Kidney tubule cell (primary cell): ENCODE measurements at regions not wholly inside any gene's neighbourhood (a gene's known extent, or its start where the extent isn't known, plus 50 kb on each side); places are given as distances from the start of the nearest gene placed in this dataset.
"Not testable (repeated sequence)": the region's sequence is repeated elsewhere in the genome, so short reads cannot be mapped to it uniquely, and the experiment has no call there.

Experiments used
- DNase-seq: peaks from one replicate; pipeline ENCODE4 v3.0.0-alpha.2; 2018; ENCODE audit warnings: low spot score

GRCh38 chr1:66460776-66461175 lies 73.2 kb upstream of the SGIP1 start:
- no peak for DNase-seq

- DNase-seq, result no peak
These were observed 71.6 kb upstream of the SGIP1 start for GRCh38 chr1:66462313-66462712.

GRCh38 chr1:66464351-66464750 lies 69.6 kb upstream of the SGIP1 start:
- peak; percentile 29 for DNase-seq

- peak; percentile 97 for DNase-seq
These were observed 69.2 kb upstream of the SGIP1 start for GRCh38 chr1:66464802-66465201.

- peak; percentile 48 for DNase-seq
These were observed 67.3 kb upstream of the SGIP1 start for GRCh38 chr1:66466695-66467094.

- no peak for DNase-seq
These were observed 65.2 kb upstream of the SGIP1 start for GRCh38 chr1:66468722-66469121.

- no peak for DNase-seq
These were observed 58.0 kb upstream of the SGIP1 start for GRCh38 chr1:66475940-66476339.

- no peak for DNase-seq
These were observed 57.2 kb upstream of the SGIP1 start for GRCh38 chr1:66476774-66477173.

- peak; percentile 70 for DNase-seq
These were observed 55.8 kb upstream of the SGIP1 start for GRCh38 chr1:66478116-66478515.

- DNase-seq, result no peak
These were observed 53.8 kb upstream of the SGIP1 start for GRCh38 chr1:66480162-66480561.

- DNase-seq, result not testable (repeated sequence)
These were observed 52.7 kb upstream of the SGIP1 start for GRCh38 chr1:66481215-66481614.
